GM19397 (cell line): ENCODE measurements at regions not wholly inside any gene's neighbourhood (a gene's known extent, or its start where the extent isn't known, plus 50 kb on each side); places are given as distances from the start of the nearest gene placed in this dataset.
"Not testable (repeated sequence)": the region's sequence is repeated elsewhere in the genome, so short reads cannot be mapped to it uniquely, and the experiment has no call there.

Experiments
- ATAC-seq: cut with Tn5 transposase; IDR thresholded peaks from one replicate; pipeline ENCODE4 v1.9.1; 2021; ENCODE audit warnings: mild to moderate bottlenecking, moderate library complexity; ENCODE audit not compliant: unreplicated experiment

- no peak for ATAC-seq
Observed at GRCh38 chr5:117138523-117138922, 563.9 kb upstream of the SEMA6A start.

GRCh38 chr5:117135851-117136250, 561.2 kb upstream of the SEMA6A start:
- ATAC-seq: no peak

GRCh38 chr5:117133198-117133597, 558.6 kb upstream of the SEMA6A start:
- ATAC-seq: no peak

GRCh38 chr5:117131876-117132275, 557.3 kb upstream of the SEMA6A start:
- no peak for ATAC-seq

GRCh38 chr5:117131048-117131679, 556.5 kb upstream of the SEMA6A start:
- ATAC-seq: peak; percentile 96

GRCh38 chr5:117118499-117118898, 543.9 kb upstream of the SEMA6A start:
- ATAC-seq: no peak

GRCh38 chr5:117117314-117117713, 542.7 kb upstream of the SEMA6A start:
- not testable (repeated sequence) for ATAC-seq

- ATAC-seq: no peak
Observed at GRCh38 chr5:117110548-117110947, 535.9 kb upstream of the SEMA6A start.

- ATAC-seq: no peak
Observed at GRCh38 chr5:117107859-117108258, 533.2 kb upstream of the SEMA6A start.

- no peak for ATAC-seq
Observed at GRCh38 chr5:117103703-117104102, 529.1 kb upstream of the SEMA6A start.

- ATAC-seq: no peak
Observed at GRCh38 chr5:117102591-117102990, 528.0 kb upstream of the SEMA6A start.

- no peak for ATAC-seq
Observed at GRCh38 chr5:117100176-117100575, 525.6 kb upstream of the SEMA6A start.

- no peak for ATAC-seq
Observed at GRCh38 chr5:117098094-117098493, 523.5 kb upstream of the SEMA6A start.

- no peak for ATAC-seq
Observed at GRCh38 chr5:117095346-117096332, 521.0 kb upstream of the SEMA6A start.

GRCh38 chr5:117094114-117094815, 519.6 kb upstream of the SEMA6A start:
- ATAC-seq: no peak

- ATAC-seq: no peak
Observed at GRCh38 chr5:117093653-117094052, 519.0 kb upstream of the SEMA6A start.

- no peak for ATAC-seq
Observed at GRCh38 chr5:117089001-117089400, 514.4 kb upstream of the SEMA6A start.

GRCh38 chr5:117088176-117088575, 513.6 kb upstream of the SEMA6A start:
- no peak for ATAC-seq

GRCh38 chr5:117084067-117084466, 509.4 kb upstream of the SEMA6A start:
- no peak for ATAC-seq

GRCh38 chr5:117082977-117083376, 508.4 kb upstream of the SEMA6A start:
- ATAC-seq: no peak

- no peak for ATAC-seq
Observed at GRCh38 chr5:117077142-117077541, 502.5 kb upstream of the SEMA6A start.
